OCI-LY7 (cell line): ENCODE measurements at regions not wholly inside any gene's neighbourhood (a gene's known extent, or its start where the extent isn't known, plus 50 kb on each side); places are given as distances from the start of the nearest gene placed in this dataset.

ENCODE experiments used
- BruUV-seq: library from RNA; stranded (reverse); fragments of 400-500 nt; replicated peaks from 2 replicates; lab custom pipeline; 2021; lab: Mats Ljungman, UMichigan
- CTCF ChIA-PET: fragments of 300-600 bp; sonication (Branson Sonifier 250); formaldehyde crosslinking; loops from one replicate; lab custom pipeline; 2022; ENCODE audit warnings: antibody characterized with exemption; ENCODE audit not compliant: unreplicated experiment; lab: Charles Lee
- POLR2A ChIA-PET: fragments of 300-600 bp; sonication (Branson Sonifier 250); formaldehyde crosslinking; loops from one replicate; lab custom pipeline; 2022; ENCODE audit warnings: antibody characterized with exemption; lab: Charles Lee
- DNase-seq: peaks from one replicate; pipeline ENCODE4 v3.0.0-alpha.2; 2015; ENCODE audit warnings: low spot score
- H2AFZ ChIP-seq: fragments of 200-600 bp; sonication (generic), shearing (Covaris generic); 2 replicates; pipeline ENCODE4 v1.6.1; 2014; ENCODE audit warnings: mild to moderate bottlenecking, antibody characterized with exemption, low read length, moderate library complexity
- H3K27ac ChIP-seq: fragments of 200-600 bp; sonication (generic); 2 replicates; pipeline ENCODE4 v1.5.1; 2014; ENCODE audit warnings: mixed run types, low read depth, mild to moderate bottlenecking, moderate library complexity, low read length, inconsistent platforms; ENCODE audit not compliant: poor library complexity, severe bottlenecking
- H3K36me3 ChIP-seq: fragments of 200-600 bp; sonication (generic); 2 replicates; pipeline ENCODE4 v1.6.1; 2014; ENCODE audit warnings: mild to moderate bottlenecking, antibody characterized with exemption, low read length, moderate library complexity, mixed read lengths; ENCODE audit not compliant: insufficient read depth
- H3K4me1 ChIP-seq: fragments of 200-600 bp; sonication (generic); 2 replicates; pipeline ENCODE4 v1.5.1; 2014; ENCODE audit warnings: mild to moderate bottlenecking, low read length; ENCODE audit not compliant: insufficient read depth, poor library complexity, severe bottlenecking
- H3K4me2 ChIP-seq: fragments of 200-600 bp; sonication (generic); 2 replicates; pipeline ENCODE4 v1.6.1; 2014; ENCODE audit warnings: mild to moderate bottlenecking, low read length
- H3K4me3 ChIP-seq: fragments of 200-600 bp; sonication (generic); 2 replicates; pipeline ENCODE4 v1.5.1; 2014; ENCODE audit warnings: mild to moderate bottlenecking, low read depth, low read length; ENCODE audit not compliant: poor library complexity, severe bottlenecking
- H3K79me2 ChIP-seq: fragments of 200-600 bp; sonication (generic); 2 replicates; pipeline ENCODE4 v1.6.1; 2016; ENCODE audit warnings: low read depth, mild to moderate bottlenecking, low read length, moderate library complexity, mixed read lengths; ENCODE audit not compliant: insufficient read depth
- H3K9me2 ChIP-seq: fragments of 200-600 bp; sonication (generic); 2 replicates; pipeline ENCODE4 v1.6.1; 2016; ENCODE audit warnings: mild to moderate bottlenecking, low read length, mixed read lengths; ENCODE audit not compliant: insufficient read depth
- H3K9me3 ChIP-seq: fragments of 200-600 bp; sonication (generic); 2 replicates; pipeline ENCODE4 v1.6.1; 2014; ENCODE audit warnings: mild to moderate bottlenecking, mixed run types, low read length, mixed read lengths
- H4K20me1 ChIP-seq: fragments of 200-600 bp; sonication (generic); 2 replicates; pipeline ENCODE4 v1.6.1; 2014; ENCODE audit warnings: mild to moderate bottlenecking, antibody characterized with exemption, low read length, moderate library complexity, mixed read lengths; ENCODE audit not compliant: insufficient read depth
- CTCF ChIP-seq: fragments of 200-600 bp; sonication (generic); conservative IDR thresholded peaks from 2 replicates; pipeline ENCODE4 v1.5.1; 2014; ENCODE audit warnings: mild to moderate bottlenecking, antibody characterized with exemption, low read length, moderate library complexity, mixed read lengths
- EZH2phosphoT487 ChIP-seq: fragments of 200-600 bp; sonication (generic); IDR thresholded peaks from 2 replicates; pipeline ENCODE4 v1.6.1; 2018; ENCODE audit warnings: low read depth, borderline replicate concordance, mild to moderate bottlenecking, mixed run types, antibody characterized with exemption, low read length, moderate library complexity, mixed read lengths
- intact Hi-C: fragments of 100-400 bp; cut with micrococcal nuclease; formaldehyde crosslinking; loops from one replicate; pipeline ENCODE4 v1.10.0; 2022; ENCODE audit not compliant: unreplicated experiment

GRCh38 chr2:187198136-187198535, 249.9 kb downstream of the CALCRL start:
- no peak for DNase-seq
- Histone ChIP-seq H3K27ac (no peak overlapping the region), H3K4me3 (no peak overlapping the region), H4K20me1 (no peaks in the 10 kb centered on the region), H3K9me3 (no peaks in the 10 kb centered on the region), H3K36me3 (no peaks in the 10 kb centered on the region), H3K9me2 (no peaks in the 10 kb centered on the region), H3K79me2 (no peaks in the 10 kb centered on the region), H3K4me1 (no peaks in the 10 kb centered on the region), H2AFZ (no peak overlapping the region), H3K4me2 (no peak overlapping the region)
- no TSS peak for BruUV-seq
- TF ChIP-seq CTCF = no peak
- no peak for TF ChIP-seq EZH2phosphoT487
- CTCF ChIA-PET = no interaction called here
- POLR2A ChIA-PET = no interaction called here
- intact Hi-C loops = no loop called here

GRCh38 chr2:187194049-187194448, 254.0 kb downstream of the CALCRL start:
- H3K9me2 ChIP-seq = no peaks in the 10 kb centered on the region
- no peak overlapping the region for H2AFZ ChIP-seq
- H3K79me2 ChIP-seq = no peaks in the 10 kb centered on the region
- ChIA-PET POLR2A (interaction anchor here (0.9 kb wide), 1 partner anchor 49 kb away, joined by 3 read pairs; no protein-coding TSS in a partner anchor), CTCF (no interaction called here)
- no peaks in the 10 kb centered on the region for H3K9me3 ChIP-seq
- H4K20me1 ChIP-seq = no peaks in the 10 kb centered on the region
- BruUV-seq = no TSS peak
- no peak for TF ChIP-seq CTCF
- no peak for TF ChIP-seq EZH2phosphoT487
- H3K27ac ChIP-seq = no peak overlapping the region
- intact Hi-C loops = loop anchor here (5.0 kb wide), 1 partner anchor 83 kb away; no protein-coding TSS in a partner anchor
- H3K4me2 ChIP-seq = no peak overlapping the region
- no peaks in the 10 kb centered on the region for H3K4me1 ChIP-seq
- no peak for DNase-seq
- H3K36me3 ChIP-seq = no peaks in the 10 kb centered on the region
- H3K4me3 ChIP-seq = no peak overlapping the region

- CTCF ChIA-PET = no interaction called here
- no peaks in the 10 kb centered on the region for H3K9me2 ChIP-seq
- no peaks in the 10 kb centered on the region for H3K36me3 ChIP-seq
- no peak overlapping the region for H3K27ac ChIP-seq
- no TSS peak for BruUV-seq
- H3K4me2 ChIP-seq = no peak overlapping the region
- DNase-seq = no peak
- intact Hi-C loops = no loop called here
- no peaks in the 10 kb centered on the region for H4K20me1 ChIP-seq
- POLR2A ChIA-PET = no interaction called here
- H3K9me3 ChIP-seq = no peaks in the 10 kb centered on the region
- H2AFZ ChIP-seq = no peak overlapping the region
- no peak overlapping the region for H3K4me3 ChIP-seq
- no peak for TF ChIP-seq EZH2phosphoT487
- no peak for TF ChIP-seq CTCF
- no peaks in the 10 kb centered on the region for H3K79me2 ChIP-seq
- no peaks in the 10 kb centered on the region for H3K4me1 ChIP-seq
Measured at GRCh38 chr2:187188783-187189631, 259.0 kb downstream of the CALCRL start.
